SK-N-MC (cell line): ENCODE measurements at regions not wholly inside any gene's neighbourhood (a gene's known extent, or its start where the extent isn't known, plus 50 kb on each side); places are given as distances from the start of the nearest gene placed in this dataset.

Source experiments
- EZH2 ChIP-seq: fragments of 200-600 bp; sonication (generic); IDR thresholded peaks from one replicate; pipeline ENCODE4 v1.6.1; 2017; ENCODE audit warnings: antibody characterized with exemption
- FOXP2 ChIP-seq: optimal IDR thresholded peaks from 2 replicates; pipeline ENCODE3; 2011; ENCODE audit warnings: mild to moderate bottlenecking, moderate library complexity; ENCODE audit not compliant: insufficient read depth; ENCODE audit errors: extremely low read length, control extremely low read depth
- POLR2AphosphoS5 ChIP-seq: IDR thresholded peaks from 2 replicates; pipeline ENCODE4 v1.6.1; 2012; ENCODE audit warnings: mild to moderate bottlenecking, low read depth, low read length, borderline replicate concordance

GRCh38 chr12:126362964-126363363 is 1297.7 kb downstream of the AACS start:
- TF ChIP-seq EZH2, result no peak
- no peak for TF ChIP-seq POLR2AphosphoS5
- TF ChIP-seq FOXP2, result no peak
